NB4 (cell line): ENCODE measurements at regions not wholly inside any gene's neighbourhood (a gene's known extent, or its start where the extent isn't known, plus 50 kb on each side); places are given as distances from the start of the nearest gene placed in this dataset.

Experiments used
- DNase-seq: peaks from one replicate; pipeline ENCODE4 v3.0.0; 2010; ENCODE audit warnings: low read depth
- H3K4me3 ChIP-seq: one replicate; pipeline ENCODE4 v1.5.1; 2011; ENCODE audit warnings: mild to moderate bottlenecking, low read depth, low read length, moderate library complexity
- MAX ChIP-seq: IDR thresholded peaks from 2 replicates; pipeline ENCODE4 v1.6.1; 2011; ENCODE audit warnings: low read depth, low read length
- MYC ChIP-seq: IDR thresholded peaks from 2 replicates; pipeline ENCODE4 v1.6.1; 2011; ENCODE audit warnings: low read depth, low read length
- POLR2A ChIP-seq: IDR thresholded peaks from 2 replicates; pipeline ENCODE4 v1.6.1; 2011; ENCODE audit warnings: mild to moderate bottlenecking; ENCODE audit not compliant: insufficient read length; ENCODE audit errors: extremely low read depth
- TF ChIP-seq, protein P1 (sequence below): IDR thresholded peaks from one replicate; pipeline ENCODE4 v1.5.1; 2012; ENCODE audit warnings: low read depth, low read length

GRCh38 chr4:181964731-181965130 lies 278.5 kb upstream of the TENM3 start:
- no peak for TF ChIP-seq MAX
- no peak for TF ChIP-seq MYC
- TF ChIP-seq POLR2A = no peak
- TF ChIP-seq, protein P1, sequence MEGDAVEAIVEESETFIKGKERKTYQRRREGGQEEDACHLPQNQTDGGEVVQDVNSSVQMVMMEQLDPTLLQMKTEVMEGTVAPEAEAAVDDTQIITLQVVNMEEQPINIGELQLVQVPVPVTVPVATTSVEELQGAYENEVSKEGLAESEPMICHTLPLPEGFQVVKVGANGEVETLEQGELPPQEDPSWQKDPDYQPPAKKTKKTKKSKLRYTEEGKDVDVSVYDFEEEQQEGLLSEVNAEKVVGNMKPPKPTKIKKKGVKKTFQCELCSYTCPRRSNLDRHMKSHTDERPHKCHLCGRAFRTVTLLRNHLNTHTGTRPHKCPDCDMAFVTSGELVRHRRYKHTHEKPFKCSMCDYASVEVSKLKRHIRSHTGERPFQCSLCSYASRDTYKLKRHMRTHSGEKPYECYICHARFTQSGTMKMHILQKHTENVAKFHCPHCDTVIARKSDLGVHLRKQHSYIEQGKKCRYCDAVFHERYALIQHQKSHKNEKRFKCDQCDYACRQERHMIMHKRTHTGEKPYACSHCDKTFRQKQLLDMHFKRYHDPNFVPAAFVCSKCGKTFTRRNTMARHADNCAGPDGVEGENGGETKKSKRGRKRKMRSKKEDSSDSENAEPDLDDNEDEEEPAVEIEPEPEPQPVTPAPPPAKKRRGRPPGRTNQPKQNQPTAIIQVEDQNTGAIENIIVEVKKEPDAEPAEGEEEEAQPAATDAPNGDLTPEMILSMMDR = no peak
- DNase-seq = no peak
- H3K4me3 ChIP-seq = no peak overlapping the region

DNA sequence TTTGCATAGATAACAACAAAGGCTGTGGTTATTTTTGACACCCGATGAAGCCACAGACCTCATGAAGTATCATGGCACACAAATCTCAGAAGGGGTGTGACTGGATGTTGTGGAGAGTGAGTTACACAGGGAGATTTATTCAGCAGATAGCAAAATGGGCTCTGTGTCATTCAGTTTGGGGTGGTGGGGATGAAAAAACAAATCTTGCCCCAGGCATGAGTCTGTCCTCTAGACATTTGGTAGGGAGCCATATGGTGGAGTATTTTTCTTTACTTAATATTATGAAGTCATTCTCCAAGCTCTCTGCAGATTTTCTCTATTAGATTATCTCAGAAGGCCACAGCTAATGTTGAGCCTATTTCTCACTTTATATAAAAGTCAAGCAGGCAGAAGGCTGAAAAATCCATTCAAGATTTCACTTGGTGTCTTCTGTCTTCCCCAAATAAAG lies 277.1 kb upstream of the TENM3 start:
- TF ChIP-seq POLR2A (no peak), MAX (no peak), MYC (no peak)
- TF ChIP-seq, protein P1 = no peak

GRCh38 chr4:181967401-181967800 lies 275.8 kb upstream of the TENM3 start:
- DNase-seq = no peak
- TF ChIP-seq, protein P1 = no peak
- TF ChIP-seq MYC = no peak
- no peak for TF ChIP-seq POLR2A
- no peak for TF ChIP-seq MAX
- H3K4me3 ChIP-seq = no peak overlapping the region

More for the DNA sequence above, 277.1 kb upstream of the TENM3 start:
- no peak for DNase-seq
- H3K4me3 ChIP-seq = no peak overlapping the region

DNA sequence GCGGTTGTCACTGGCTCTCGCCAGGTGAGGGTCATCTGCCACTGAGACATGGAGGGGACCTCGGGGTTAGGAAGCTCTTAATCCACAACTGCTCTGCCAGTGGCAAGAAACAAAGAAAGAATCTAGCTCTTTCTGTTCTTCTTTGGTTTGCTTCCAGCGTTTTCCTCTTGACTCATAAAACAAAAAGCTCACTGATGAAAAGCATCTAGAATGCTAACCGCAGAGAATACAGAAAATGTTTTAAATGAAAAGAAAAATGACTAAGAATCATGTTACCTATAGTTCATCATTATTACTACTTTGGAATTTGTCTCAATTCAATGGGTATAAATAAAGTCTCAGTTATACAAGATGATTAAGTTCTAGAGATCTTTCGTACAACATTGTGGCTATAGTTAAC lies 274.8 kb upstream of the TENM3 start:
- no peak for DNase-seq
- TF ChIP-seq, protein P1 = no peak
- TF ChIP-seq POLR2A = no peak
- TF ChIP-seq MYC = no peak
- no peak for TF ChIP-seq MAX
- no peak overlapping the region for H3K4me3 ChIP-seq

GRCh38 chr4:181969151-181969550 lies 274.1 kb upstream of the TENM3 start:
- no peak overlapping the region for H3K4me3 ChIP-seq
- TF ChIP-seq MYC (no peak), POLR2A (no peak), MAX (no peak)
- TF ChIP-seq, protein P1 = no peak
- no peak for DNase-seq

- TF ChIP-seq, protein P1 = no peak
- TF ChIP-seq POLR2A (no peak), MYC (no peak), MAX (no peak)
- H3K4me3 ChIP-seq = no peak overlapping the region
- no peak for DNase-seq
These were observed 272.8 kb upstream of the TENM3 start for GRCh38 chr4:181970366-181970765.
